ENCODE measurements at regions not wholly inside any gene's neighbourhood (a gene's known extent, or its start where the extent isn't known, plus 50 kb on each side); places are given as distances from the start of the nearest gene placed in this dataset.
"Not testable (repeated sequence)": the region's sequence is repeated elsewhere in the genome, so short reads cannot be mapped to it uniquely, and the experiment has no call there.

- Histone ChIP-seq H3K4me1 (ENCODE audit: insufficient read depth, low read length) (no peaks in the 10 kb centered on the region), H3K27me3 (ENCODE audit: insufficient read depth, low read length) (no peaks in the 10 kb centered on the region), H3K27ac (ENCODE audit: low read depth, low read length) (no peak overlapping the region), H3K9me3 (ENCODE audit: insufficient read depth, low read depth, low read length) (peaks cover 6% of the 10 kb centered on the region), H3K36me3 (ENCODE audit: insufficient read depth, low read length) (no peaks in the 10 kb centered on the region), H3K9ac (ENCODE audit: low read depth, low read length) (no peak overlapping the region), H3K4me3 (ENCODE audit: low read length) (no peak overlapping the region)
- 85% methylated on average over 11 of the region's 11 CpGs for WGBS
These were observed 127.0 kb downstream of the ASMT start for GRCh38 chrX:1741816-1742394.

GRCh38 chrX:1743105-1743504, 128.2 kb downstream of the ASMT start:
- WGBS = 71% methylated on average over 4 of the region's 4 CpGs
- peaks cover 6% of the 10 kb centered on the region for H3K9me3 ChIP-seq (ENCODE audit: insufficient read depth, low read depth, low read length)
- H3K27me3 ChIP-seq (ENCODE audit: insufficient read depth, low read length) = no peaks in the 10 kb centered on the region
- no peak overlapping the region for H3K9ac ChIP-seq (ENCODE audit: low read depth, low read length)
- no peaks in the 10 kb centered on the region for H3K36me3 ChIP-seq (ENCODE audit: insufficient read depth, low read length)
- no peak overlapping the region for H3K27ac ChIP-seq (ENCODE audit: low read depth, low read length)
- H3K4me3 ChIP-seq (ENCODE audit: low read length) = no peak overlapping the region
- H3K4me1 ChIP-seq (ENCODE audit: insufficient read depth, low read length) = no peaks in the 10 kb centered on the region

GRCh38 chrX:1743663-1744062, 128.8 kb downstream of the ASMT start:
- Histone ChIP-seq H3K27me3 (ENCODE audit: insufficient read depth, low read length) (no peaks in the 10 kb centered on the region), H3K27ac (ENCODE audit: low read depth, low read length) (no peak overlapping the region), H3K9ac (ENCODE audit: low read depth, low read length) (no peak overlapping the region), H3K4me3 (ENCODE audit: low read length) (no peak overlapping the region), H3K36me3 (ENCODE audit: insufficient read depth, low read length) (no peaks in the 10 kb centered on the region), H3K9me3 (ENCODE audit: insufficient read depth, low read depth, low read length) (peaks cover 6% of the 10 kb centered on the region), H3K4me1 (ENCODE audit: insufficient read depth, low read length) (no peaks in the 10 kb centered on the region)
- WGBS = 94% methylated on average over 2 of the region's 2 CpGs

GRCh38 chrX:1748408-1748807, 133.5 kb downstream of the ASMT start:
- WGBS = 90% methylated on average over 3 of the region's 3 CpGs
- no peaks in the 10 kb centered on the region for H3K4me1 ChIP-seq (ENCODE audit: insufficient read depth, low read length)

GRCh38 chrX:1749499-1749898, 134.6 kb downstream of the ASMT start:
- 90% methylated on average over 7 of the region's 7 CpGs for WGBS
- H3K4me1 ChIP-seq (ENCODE audit: insufficient read depth, low read length) = no peaks in the 10 kb centered on the region

More at GRCh38 chrX:1748408-1748807, 133.5 kb downstream of the ASMT start:
- H3K9me3 ChIP-seq (ENCODE audit: insufficient read depth, low read depth, low read length) = peaks cover 6% of the 10 kb centered on the region
- no peaks in the 10 kb centered on the region for H3K27me3 ChIP-seq (ENCODE audit: insufficient read depth, low read length)
- H3K4me3 ChIP-seq (ENCODE audit: low read length) = no peak overlapping the region
- H3K36me3 ChIP-seq (ENCODE audit: insufficient read depth, low read length) = no peaks in the 10 kb centered on the region
- no peak overlapping the region for H3K9ac ChIP-seq (ENCODE audit: low read depth, low read length)
- no peak overlapping the region for H3K27ac ChIP-seq (ENCODE audit: low read depth, low read length)

GRCh38 chrX:1750267-1750666, 135.4 kb downstream of the ASMT start:
- H3K27me3 ChIP-seq (ENCODE audit: insufficient read depth, low read length) = no peaks in the 10 kb centered on the region

More at GRCh38 chrX:1749499-1749898, 134.6 kb downstream of the ASMT start:
- no peaks in the 10 kb centered on the region for H3K27me3 ChIP-seq (ENCODE audit: insufficient read depth, low read length)
- no peak overlapping the region for H3K27ac ChIP-seq (ENCODE audit: low read depth, low read length)
- H3K9me3 ChIP-seq (ENCODE audit: insufficient read depth, low read depth, low read length) = peaks cover under 1% of the 10 kb centered on the region; the same call in 1 of the 2 replicates
- no peak overlapping the region for H3K4me3 ChIP-seq (ENCODE audit: low read length)
- H3K36me3 ChIP-seq (ENCODE audit: insufficient read depth, low read length) = no peaks in the 10 kb centered on the region
- H3K9ac ChIP-seq (ENCODE audit: low read depth, low read length) = no peak overlapping the region

GRCh38 chrX:1751781-1752180, 136.9 kb downstream of the ASMT start:
- H3K9ac ChIP-seq (ENCODE audit: low read depth, low read length) = no peak overlapping the region
- 91% methylated on average over 4 of the region's 5 CpGs for WGBS
- no peak overlapping the region for H3K4me3 ChIP-seq (ENCODE audit: low read length)

More at GRCh38 chrX:1750267-1750666, 135.4 kb downstream of the ASMT start:
- Histone ChIP-seq H3K4me3 (ENCODE audit: low read length) (no peak overlapping the region), H3K9ac (ENCODE audit: low read depth, low read length) (no peak overlapping the region), H3K36me3 (ENCODE audit: insufficient read depth, low read length) (no peaks in the 10 kb centered on the region), H3K9me3 (ENCODE audit: insufficient read depth, low read depth, low read length) (no peaks in the 10 kb centered on the region), H3K4me1 (ENCODE audit: insufficient read depth, low read length) (no peaks in the 10 kb centered on the region), H3K27ac (ENCODE audit: low read depth, low read length) (no peak overlapping the region)
- WGBS = 72% methylated on average over 5 of the region's 5 CpGs

GRCh38 chrX:1752799-1753198, 137.9 kb downstream of the ASMT start:
- not testable (repeated sequence) for H3K4me1 ChIP-seq (ENCODE audit: insufficient read depth, low read length)

More at GRCh38 chrX:1751781-1752180, 136.9 kb downstream of the ASMT start:
- H3K9me3 ChIP-seq (ENCODE audit: insufficient read depth, low read depth, low read length) = 0 out of 2 replicates have a peak, but pooled peaks cover under 1% of the 10 kb centered on the region
- H3K27ac ChIP-seq (ENCODE audit: low read depth, low read length) = no peak overlapping the region
- no peaks in the 10 kb centered on the region for H3K4me1 ChIP-seq (ENCODE audit: insufficient read depth, low read length)
- no peaks in the 10 kb centered on the region for H3K36me3 ChIP-seq (ENCODE audit: insufficient read depth, low read length)
- H3K27me3 ChIP-seq (ENCODE audit: insufficient read depth, low read length) = no peaks in the 10 kb centered on the region

GRCh38 chrX:1754077-1754476, 139.2 kb downstream of the ASMT start:
- Histone ChIP-seq H3K27ac (ENCODE audit: low read depth, low read length) (no peak overlapping the region), H3K27me3 (ENCODE audit: insufficient read depth, low read length) (no peaks in the 10 kb centered on the region)
- WGBS = 93% methylated on average over 8 of the region's 8 CpGs

More at GRCh38 chrX:1752799-1753198, 137.9 kb downstream of the ASMT start:
- not testable (repeated sequence) for H3K27ac ChIP-seq (ENCODE audit: low read depth, low read length); H3K36me3 ChIP-seq (ENCODE audit: insufficient read depth, low read length); H3K9me3 ChIP-seq (ENCODE audit: insufficient read depth, low read depth, low read length); H3K9ac ChIP-seq (ENCODE audit: low read depth, low read length); H3K27me3 ChIP-seq (ENCODE audit: insufficient read depth, low read length); H3K4me3 ChIP-seq (ENCODE audit: low read length)

GRCh38 chrX:1763294-1763693, 148.4 kb downstream of the ASMT start:
- Histone ChIP-seq H3K36me3 (ENCODE audit: insufficient read depth, low read length) (no peaks in the 10 kb centered on the region), H3K27me3 (ENCODE audit: insufficient read depth, low read length) (no peaks in the 10 kb centered on the region), H3K27ac (ENCODE audit: low read depth, low read length) (no peak overlapping the region), H3K9ac (ENCODE audit: low read depth, low read length) (no peak overlapping the region), H3K9me3 (ENCODE audit: insufficient read depth, low read depth, low read length) (peaks cover 1% of the 10 kb centered on the region; the same call in 1 of the 2 replicates), H3K4me3 (ENCODE audit: low read length) (no peak overlapping the region), H3K4me1 (ENCODE audit: insufficient read depth, low read length) (no peaks in the 10 kb centered on the region)
- 70% methylated on average over 1 of the region's 5 CpGs for WGBS

More at GRCh38 chrX:1754077-1754476, 139.2 kb downstream of the ASMT start:
- peaks cover 14% of the 10 kb centered on the region for H3K9me3 ChIP-seq (ENCODE audit: insufficient read depth, low read depth, low read length)
- H3K36me3 ChIP-seq (ENCODE audit: insufficient read depth, low read length) = no peaks in the 10 kb centered on the region
- H3K4me1 ChIP-seq (ENCODE audit: insufficient read depth, low read length) = no peaks in the 10 kb centered on the region
- no peak overlapping the region for H3K9ac ChIP-seq (ENCODE audit: low read depth, low read length)
- H3K4me3 ChIP-seq (ENCODE audit: low read length) = no peak overlapping the region

GRCh38 chrX:1764883-1765364, 150.1 kb downstream of the ASMT start:
- not testable (repeated sequence) for H3K27ac ChIP-seq (ENCODE audit: low read depth, low read length); H3K9ac ChIP-seq (ENCODE audit: low read depth, low read length); H3K4me3 ChIP-seq (ENCODE audit: low read length); H3K27me3 ChIP-seq (ENCODE audit: insufficient read depth, low read length); H3K36me3 ChIP-seq (ENCODE audit: insufficient read depth, low read length); H3K4me1 ChIP-seq (ENCODE audit: insufficient read depth, low read length); H3K9me3 ChIP-seq (ENCODE audit: insufficient read depth, low read depth, low read length)
- WGBS = 85% methylated on average over 14 of the region's 19 CpGs

- Histone ChIP-seq H3K27me3 (ENCODE audit: insufficient read depth, low read length) (no peaks in the 10 kb centered on the region), H3K9me3 (ENCODE audit: insufficient read depth, low read depth, low read length) (no peaks in the 10 kb centered on the region), H3K9ac (ENCODE audit: low read depth, low read length) (no peak overlapping the region), H3K27ac (ENCODE audit: low read depth, low read length) (no peak overlapping the region), H3K4me3 (ENCODE audit: low read length) (no peak overlapping the region), H3K4me1 (ENCODE audit: insufficient read depth, low read length) (no peaks in the 10 kb centered on the region), H3K36me3 (ENCODE audit: insufficient read depth, low read length) (no peaks in the 10 kb centered on the region)
- 83% methylated on average over 7 of the region's 10 CpGs for WGBS
These were observed 152.2 kb downstream of the ASMT start for GRCh38 chrX:1767026-1767425.

Measured in HUES64 (cell line).